ENCODE measurements at regions not wholly inside any gene's neighbourhood (a gene's known extent, or its start where the extent isn't known, plus 50 kb on each side); places are given as distances from the start of the nearest gene placed in this dataset.
A peak's percentile ranks its signal among the peaks of the same experiment; 100 is the strongest.

GRCh38 chr3:16026753-16027152 lies 147.7 kb upstream of the GALNT15 start:
- DNase-seq (ENCODE audit: low read depth): no peak
- in situ Hi-C loops (cut with HindIII; ENCODE audit: low pct_unique_long_range_greater_than_20kb, low sequenced_read_pairs): no loop called here

- in situ Hi-C loops (cut with HindIII; ENCODE audit: low pct_unique_long_range_greater_than_20kb, low sequenced_read_pairs): no loop called here
- DNase-seq (ENCODE audit: low read depth): no peak
Observed at GRCh38 chr3:16028604-16029003, 145.9 kb upstream of the GALNT15 start.

- in situ Hi-C loops (cut with HindIII; ENCODE audit: low pct_unique_long_range_greater_than_20kb, low sequenced_read_pairs): no loop called here
- DNase-seq (ENCODE audit: low read depth): no peak
Observed at GRCh38 chr3:16030342-16030741, 144.1 kb upstream of the GALNT15 start.

GRCh38 chr3:16031434-16031833 lies 143.0 kb upstream of the GALNT15 start:
- no peak for DNase-seq (ENCODE audit: low read depth)
- in situ Hi-C loops (cut with HindIII; ENCODE audit: low pct_unique_long_range_greater_than_20kb, low sequenced_read_pairs): no loop called here

GRCh38 chr3:16033889-16034687 lies 140.4 kb upstream of the GALNT15 start:
- in situ Hi-C loops (cut with HindIII; ENCODE audit: low pct_unique_long_range_greater_than_20kb, low sequenced_read_pairs): no loop called here
- peak; percentile 11 for DNase-seq (ENCODE audit: low read depth)

GRCh38 chr3:16040991-16041390 lies 133.5 kb upstream of the GALNT15 start:
- no peak for DNase-seq (ENCODE audit: low read depth)
- in situ Hi-C loops (cut with HindIII; ENCODE audit: low pct_unique_long_range_greater_than_20kb, low sequenced_read_pairs): no loop called here

GRCh38 chr3:16048435-16049318 lies 125.8 kb upstream of the GALNT15 start:
- in situ Hi-C loops (cut with HindIII; ENCODE audit: low pct_unique_long_range_greater_than_20kb, low sequenced_read_pairs): no loop called here
- DNase-seq (ENCODE audit: low read depth): peak; percentile 55

- in situ Hi-C loops (cut with HindIII; ENCODE audit: low pct_unique_long_range_greater_than_20kb, low sequenced_read_pairs): no loop called here
- DNase-seq (ENCODE audit: low read depth): no peak
Observed at GRCh38 chr3:16050641-16051467, 123.6 kb upstream of the GALNT15 start.

GRCh38 chr3:16051691-16052090 lies 122.8 kb upstream of the GALNT15 start:
- in situ Hi-C loops (cut with HindIII; ENCODE audit: low pct_unique_long_range_greater_than_20kb, low sequenced_read_pairs): no loop called here
- no peak for DNase-seq (ENCODE audit: low read depth)

- in situ Hi-C loops (cut with HindIII; ENCODE audit: low pct_unique_long_range_greater_than_20kb, low sequenced_read_pairs): no loop called here
- no peak for DNase-seq (ENCODE audit: low read depth)
Observed at GRCh38 chr3:16052964-16053363, 121.5 kb upstream of the GALNT15 start.

GRCh38 chr3:16053794-16054193 lies 120.7 kb upstream of the GALNT15 start:
- in situ Hi-C loops (cut with HindIII; ENCODE audit: low pct_unique_long_range_greater_than_20kb, low sequenced_read_pairs): no loop called here
- no peak for DNase-seq (ENCODE audit: low read depth)

- DNase-seq (ENCODE audit: low read depth): no peak
- in situ Hi-C loops (cut with HindIII; ENCODE audit: low pct_unique_long_range_greater_than_20kb, low sequenced_read_pairs): no loop called here
Observed at GRCh38 chr3:16055606-16056211, 118.8 kb upstream of the GALNT15 start.

GRCh38 chr3:16056217-16056616 lies 118.3 kb upstream of the GALNT15 start:
- in situ Hi-C loops (cut with HindIII; ENCODE audit: low pct_unique_long_range_greater_than_20kb, low sequenced_read_pairs): no loop called here

GRCh38 chr3:16058521-16058920 lies 116.0 kb upstream of the GALNT15 start:
- in situ Hi-C loops (cut with HindIII; ENCODE audit: low pct_unique_long_range_greater_than_20kb, low sequenced_read_pairs): no loop called here
- no peak for DNase-seq (ENCODE audit: low read depth)

More at GRCh38 chr3:16056217-16056616, 118.3 kb upstream of the GALNT15 start:
- DNase-seq (ENCODE audit: low read depth): peak; percentile 7

- DNase-seq (ENCODE audit: low read depth): peak; percentile 8
- in situ Hi-C loops (cut with HindIII; ENCODE audit: low pct_unique_long_range_greater_than_20kb, low sequenced_read_pairs): no loop called here
Observed at GRCh38 chr3:16059081-16059537, 115.4 kb upstream of the GALNT15 start.

- in situ Hi-C loops (cut with HindIII; ENCODE audit: low pct_unique_long_range_greater_than_20kb, low sequenced_read_pairs): no loop called here
- no peak for DNase-seq (ENCODE audit: low read depth)
Observed at GRCh38 chr3:16059711-16060357, 114.6 kb upstream of the GALNT15 start.

- DNase-seq (ENCODE audit: low read depth): peak; percentile 90
- in situ Hi-C loops (cut with HindIII; ENCODE audit: low pct_unique_long_range_greater_than_20kb, low sequenced_read_pairs): no loop called here
Observed at GRCh38 chr3:16060358-16060852, 114.1 kb upstream of the GALNT15 start.
